ENCODE measurements at regions not wholly inside any gene's neighbourhood (a gene's known extent, or its start where the extent isn't known, plus 50 kb on each side); places are given as distances from the start of the nearest gene placed in this dataset.

- H3K4me3 Mint-ChIP-seq = no peak overlapping the region
- H3K36me3 Mint-ChIP-seq = no peaks in the 10 kb centered on the region
- no peaks in the 10 kb centered on the region for H3K27me3 Mint-ChIP-seq
- no peak for ATAC-seq
- peaks cover 10% of the 10 kb centered on the region for H3K9me3 Mint-ChIP-seq
- H3K27ac Mint-ChIP-seq = no peak overlapping the region
- no peaks in the 10 kb centered on the region for H3K4me1 Mint-ChIP-seq
Observed at GRCh38 chr11:115806056-115806455, 301.8 kb upstream of the CADM1 start.

GRCh38 chr11:115803073-115803740, 299.0 kb upstream of the CADM1 start:
- no peak overlapping the region for H3K4me3 Mint-ChIP-seq
- H3K9me3 Mint-ChIP-seq = no peaks in the 10 kb centered on the region
- H3K27me3 Mint-ChIP-seq = no peaks in the 10 kb centered on the region
- ATAC-seq = no peak
- H3K27ac Mint-ChIP-seq = no peak overlapping the region
- no peaks in the 10 kb centered on the region for H3K4me1 Mint-ChIP-seq
- no peaks in the 10 kb centered on the region for H3K36me3 Mint-ChIP-seq

- Mint-ChIP-seq H3K9me3 (no peaks in the 10 kb centered on the region), H3K27me3 (peaks cover 2% of the 10 kb centered on the region), H3K4me3 (no peak overlapping the region), H3K4me1 (no peaks in the 10 kb centered on the region), H3K27ac (no peak overlapping the region), H3K36me3 (no peaks in the 10 kb centered on the region)
- ATAC-seq = no peak
Observed at GRCh38 chr11:115802641-115803040, 298.4 kb upstream of the CADM1 start.

DNA sequence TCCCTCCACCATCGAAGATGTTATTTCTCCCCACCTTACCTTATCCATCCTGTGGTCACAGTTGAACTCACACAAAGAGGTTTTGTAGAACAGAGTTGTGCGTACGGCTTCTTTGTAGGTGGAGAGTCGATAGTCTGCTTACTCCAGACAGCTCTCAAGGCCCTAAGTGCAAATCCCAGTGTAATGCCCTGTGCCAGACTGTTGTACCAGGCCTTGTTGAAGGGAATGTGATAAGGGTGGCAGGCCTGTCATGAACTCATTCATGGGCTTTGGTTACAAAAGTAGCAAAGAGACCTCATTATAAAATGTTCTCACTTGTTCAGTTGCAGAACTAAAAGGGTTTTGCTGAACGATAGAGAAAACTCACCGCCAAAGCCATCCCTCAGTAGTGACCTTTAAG, 288.7 kb upstream of the CADM1 start:
- Mint-ChIP-seq H3K27me3 (peaks cover 19% of the 10 kb centered on the region), H3K36me3 (no peaks in the 10 kb centered on the region), H3K9me3 (peaks cover 3% of the 10 kb centered on the region), H3K4me3 (no peak overlapping the region), H3K27ac (no peak overlapping the region), H3K4me1 (no peaks in the 10 kb centered on the region)
- ATAC-seq = no peak

DNA sequence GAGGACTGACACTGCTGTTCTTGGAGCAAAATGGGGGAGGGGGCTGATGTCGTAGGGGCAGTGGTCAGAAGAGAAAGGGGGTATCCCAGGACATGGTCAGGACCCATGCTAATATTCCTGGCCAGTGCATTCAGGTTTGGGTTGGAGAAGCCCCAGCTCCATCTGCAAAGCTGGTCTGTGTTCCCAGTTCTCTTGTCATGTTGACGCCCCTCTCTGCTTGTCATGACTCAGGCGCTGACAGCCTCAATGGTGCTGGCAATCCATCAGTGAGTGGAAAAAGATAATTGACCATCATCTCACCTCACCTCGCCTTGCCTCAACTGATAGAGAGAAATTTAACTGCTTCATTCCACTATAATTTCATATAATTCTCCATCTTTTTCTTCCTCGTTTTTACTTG, 283.1 kb upstream of the CADM1 start:
- Mint-ChIP-seq H3K4me3 (no peak overlapping the region), H3K27ac (no peak overlapping the region), H3K36me3 (no peaks in the 10 kb centered on the region), H3K9me3 (peaks cover 7% of the 10 kb centered on the region), H3K4me1 (no peaks in the 10 kb centered on the region), H3K27me3 (peaks cover 15% of the 10 kb centered on the region)
- no peak for ATAC-seq

- Mint-ChIP-seq H3K27me3 (peaks cover 15% of the 10 kb centered on the region), H3K36me3 (no peaks in the 10 kb centered on the region), H3K9me3 (peaks cover 7% of the 10 kb centered on the region), H3K27ac (no peak overlapping the region), H3K4me3 (no peak overlapping the region), H3K4me1 (no peaks in the 10 kb centered on the region)
- ATAC-seq = no peak
Observed at GRCh38 chr11:115784796-115785521, 280.7 kb upstream of the CADM1 start.

GRCh38 chr11:115780646-115781362, 276.6 kb upstream of the CADM1 start:
- ATAC-seq = no peak
- H3K4me3 Mint-ChIP-seq = no peak overlapping the region
- no peaks in the 10 kb centered on the region for H3K9me3 Mint-ChIP-seq
- no peak overlapping the region for H3K27ac Mint-ChIP-seq
- H3K27me3 Mint-ChIP-seq = no peaks in the 10 kb centered on the region
- no peaks in the 10 kb centered on the region for H3K36me3 Mint-ChIP-seq
- H3K4me1 Mint-ChIP-seq = no peaks in the 10 kb centered on the region

GRCh38 chr11:115778928-115779650, 274.9 kb upstream of the CADM1 start:
- no peak overlapping the region for H3K4me3 Mint-ChIP-seq
- no peak overlapping the region for H3K27ac Mint-ChIP-seq
- H3K4me1 Mint-ChIP-seq = no peaks in the 10 kb centered on the region
- no peaks in the 10 kb centered on the region for H3K27me3 Mint-ChIP-seq
- no peaks in the 10 kb centered on the region for H3K9me3 Mint-ChIP-seq
- no peak for ATAC-seq
- H3K36me3 Mint-ChIP-seq = no peaks in the 10 kb centered on the region

- Mint-ChIP-seq H3K27me3 (peaks cover under 1% of the 10 kb centered on the region), H3K27ac (no peak overlapping the region), H3K4me3 (no peak overlapping the region), H3K9me3 (no peaks in the 10 kb centered on the region), H3K36me3 (no peaks in the 10 kb centered on the region), H3K4me1 (no peaks in the 10 kb centered on the region)
- ATAC-seq = no peak
Observed at GRCh38 chr11:115776916-115777315, 272.7 kb upstream of the CADM1 start.

- ATAC-seq = no peak
- Mint-ChIP-seq H3K4me3 (no peak overlapping the region), H3K36me3 (no peaks in the 10 kb centered on the region), H3K27me3 (peaks cover 11% of the 10 kb centered on the region), H3K27ac (no peak overlapping the region), H3K4me1 (no peaks in the 10 kb centered on the region), H3K9me3 (no peaks in the 10 kb centered on the region)
Observed at GRCh38 chr11:115775846-115776245, 271.6 kb upstream of the CADM1 start.

- ATAC-seq = no peak
- Mint-ChIP-seq H3K27ac (no peak overlapping the region), H3K9me3 (no peaks in the 10 kb centered on the region), H3K4me3 (no peak overlapping the region), H3K27me3 (peaks cover 11% of the 10 kb centered on the region), H3K4me1 (no peaks in the 10 kb centered on the region), H3K36me3 (no peaks in the 10 kb centered on the region)
Observed at GRCh38 chr11:115774756-115775155, 270.5 kb upstream of the CADM1 start.

DNA sequence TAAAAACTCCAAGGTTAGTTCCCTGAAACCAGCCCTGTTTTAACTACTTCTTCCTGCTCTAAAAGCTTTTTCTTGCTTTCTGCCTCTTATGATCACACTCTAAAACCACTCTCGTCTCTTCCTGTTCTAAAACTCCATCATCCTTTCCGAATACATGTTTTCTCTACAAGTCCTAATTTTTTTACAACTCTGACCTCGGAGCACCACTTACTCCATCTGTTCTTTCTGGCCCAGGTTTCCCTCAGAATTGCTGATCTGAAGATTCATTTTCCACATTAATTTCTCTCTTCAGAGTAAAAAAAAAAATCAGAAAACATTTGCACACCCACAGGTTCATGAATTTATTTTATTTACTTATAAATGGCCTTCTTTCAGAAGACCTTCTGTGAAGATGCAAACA, 265.7 kb upstream of the CADM1 start:
- H3K9me3 Mint-ChIP-seq = no peaks in the 10 kb centered on the region
- H3K27ac Mint-ChIP-seq = no peak overlapping the region
- H3K4me1 Mint-ChIP-seq = no peaks in the 10 kb centered on the region
- ATAC-seq = no peak
- H3K36me3 Mint-ChIP-seq = no peaks in the 10 kb centered on the region
- H3K27me3 Mint-ChIP-seq = peaks cover 11% of the 10 kb centered on the region
- no peak overlapping the region for H3K4me3 Mint-ChIP-seq

GRCh38 chr11:115767883-115768282, 263.7 kb upstream of the CADM1 start:
- ATAC-seq = no peak
- no peak overlapping the region for H3K27ac Mint-ChIP-seq
- H3K4me3 Mint-ChIP-seq = no peak overlapping the region
- H3K27me3 Mint-ChIP-seq = peaks cover 11% of the 10 kb centered on the region
- H3K9me3 Mint-ChIP-seq = no peaks in the 10 kb centered on the region
- no peaks in the 10 kb centered on the region for H3K4me1 Mint-ChIP-seq
- H3K36me3 Mint-ChIP-seq = no peaks in the 10 kb centered on the region

DNA sequence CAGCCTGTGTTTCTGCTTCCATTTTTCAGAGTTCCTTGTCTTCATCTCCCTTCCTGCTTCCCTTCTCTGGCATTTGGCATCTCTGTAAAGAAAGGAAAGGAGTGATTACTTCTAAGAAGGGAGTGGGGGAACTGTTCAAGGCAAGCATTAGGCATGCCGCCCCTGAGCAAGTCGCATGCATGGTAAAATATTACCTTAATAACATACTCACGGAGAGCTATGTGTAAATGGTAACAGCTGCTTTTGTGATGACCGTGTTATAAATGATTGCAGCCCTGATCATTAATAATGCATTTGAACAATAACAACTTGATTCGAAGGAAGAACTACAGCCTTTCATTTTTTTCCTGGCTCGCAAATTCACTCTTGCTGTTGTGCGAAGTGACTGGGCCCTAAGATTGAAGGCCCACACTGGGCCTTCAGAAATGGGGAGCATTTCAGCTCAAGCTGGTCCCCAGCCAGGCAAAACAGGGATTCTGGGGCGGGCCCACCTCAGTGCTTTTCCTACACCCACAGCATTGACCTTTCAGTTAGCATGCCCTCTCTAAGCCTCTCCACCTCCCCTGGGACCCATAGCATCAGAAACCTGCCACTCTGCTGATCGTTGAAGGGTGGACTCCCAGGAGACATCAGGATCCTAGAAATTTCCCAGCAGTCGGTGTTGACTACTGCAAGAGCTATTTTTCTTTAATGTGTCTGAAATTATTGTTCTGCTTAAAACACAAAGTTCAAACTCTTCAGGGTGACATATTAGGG, 263.0 kb upstream of the CADM1 start:
- peaks cover 13% of the 10 kb centered on the region for H3K27me3 Mint-ChIP-seq
- H3K27ac Mint-ChIP-seq = no peak overlapping the region
- no peaks in the 10 kb centered on the region for H3K4me1 Mint-ChIP-seq
- no peaks in the 10 kb centered on the region for H3K9me3 Mint-ChIP-seq
- ATAC-seq = no peak
- no peak overlapping the region for H3K4me3 Mint-ChIP-seq
- H3K36me3 Mint-ChIP-seq = no peaks in the 10 kb centered on the region

- Mint-ChIP-seq H3K9me3 (no peaks in the 10 kb centered on the region), H3K4me1 (no peaks in the 10 kb centered on the region), H3K27me3 (peaks cover 16% of the 10 kb centered on the region), H3K36me3 (no peaks in the 10 kb centered on the region), H3K27ac (no peak overlapping the region), H3K4me3 (no peak overlapping the region)
- ATAC-seq = no peak
Observed at GRCh38 chr11:115766561-115766960, 262.3 kb upstream of the CADM1 start.
